HCEC 1CT (cell line): ENCODE measurements at regions not wholly inside any gene's neighbourhood (a gene's known extent, or its start where the extent isn't known, plus 50 kb on each side); places are given as distances from the start of the nearest gene placed in this dataset.
"Not testable (repeated sequence)": the region's sequence is repeated elsewhere in the genome, so short reads cannot be mapped to it uniquely, and the experiment has no call there.

ENCODE experiments used
- DNase-seq: peaks from one replicate; pipeline ENCODE4 v3.0.0-alpha.2; 2017

DNA sequence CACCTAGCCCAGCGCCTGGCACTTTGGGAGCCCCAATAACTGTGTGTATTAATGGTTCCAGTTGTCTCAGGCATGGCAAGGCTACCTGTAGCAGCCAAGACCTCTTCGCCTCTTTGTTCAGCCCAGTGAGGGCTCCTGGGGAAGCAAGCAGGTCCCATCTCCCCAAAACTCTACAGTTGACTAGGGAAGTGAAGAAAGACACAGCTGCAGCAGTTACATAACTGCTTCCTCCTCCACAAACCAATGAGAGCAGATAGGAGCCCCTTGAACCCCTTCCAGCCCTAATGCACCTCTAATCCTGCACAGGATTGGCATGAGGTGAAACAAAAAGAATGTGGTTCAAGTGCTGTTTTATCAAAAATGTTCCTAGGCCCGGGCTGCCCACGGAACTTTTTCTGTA is 100.5 kb downstream of the SYF2 start:
- no peak for DNase-seq

DNA sequence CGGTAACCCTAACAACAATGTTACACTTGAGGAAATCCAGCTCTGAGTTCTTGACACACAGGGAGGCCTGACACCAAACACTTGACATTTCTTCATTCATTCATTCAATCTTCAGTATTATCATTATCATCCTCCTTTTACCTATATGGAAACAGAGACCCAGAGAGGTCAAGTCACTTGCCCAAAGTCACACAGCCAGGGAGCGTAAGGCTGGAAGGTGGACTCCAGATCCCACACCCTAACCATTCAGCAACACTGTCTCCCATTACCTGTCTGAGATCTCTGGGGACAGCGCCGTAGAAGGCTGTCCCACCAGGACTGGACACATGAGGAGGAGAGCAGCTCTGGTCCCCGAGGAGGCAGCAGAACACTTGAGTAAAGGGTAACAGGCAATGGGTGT is 101.4 kb downstream of the SYF2 start:
- no peak for DNase-seq

DNA sequence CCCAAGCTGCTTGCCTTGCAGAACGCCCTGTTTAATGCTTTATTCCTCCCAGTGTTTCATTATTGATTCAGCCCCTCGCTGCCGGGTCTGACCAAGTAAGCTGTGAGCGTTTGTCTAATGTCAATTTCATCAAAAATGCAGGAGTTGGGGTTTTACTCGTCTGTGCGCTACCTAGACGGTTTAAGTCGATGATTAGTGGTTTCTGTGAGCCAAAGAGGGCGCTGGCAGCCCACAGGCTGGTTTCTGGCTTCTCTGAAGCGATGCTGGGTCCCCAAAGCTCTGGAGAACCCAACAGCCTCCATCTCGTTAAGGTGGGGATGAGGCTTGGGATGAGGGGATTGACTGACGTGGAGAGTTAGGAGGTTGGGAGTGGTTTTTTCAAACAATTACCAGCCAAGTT is 102.9 kb downstream of the SYF2 start:
- no peak for DNase-seq

GRCh38 chr1:25128121-25128621 is 104.1 kb downstream of the SYF2 start:
- DNase-seq: no peak

DNA sequence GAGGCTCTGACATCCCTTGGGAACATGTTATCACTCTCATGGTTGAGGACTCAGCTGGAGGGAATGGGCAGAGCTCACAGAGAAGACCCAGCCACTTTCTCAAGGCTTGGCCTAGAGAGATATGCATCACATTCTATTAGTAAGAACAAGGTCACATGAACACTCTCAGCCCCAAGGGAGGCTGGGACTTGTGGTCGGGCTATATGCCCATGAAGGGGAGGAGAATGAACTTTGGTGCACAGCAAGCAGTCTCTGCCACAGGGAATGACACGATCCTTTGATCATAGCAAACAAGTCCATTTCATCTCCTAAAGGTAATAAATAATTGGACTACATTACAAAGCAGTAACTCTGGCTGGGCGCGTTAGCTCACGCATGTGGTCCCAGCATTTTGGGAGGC is 105.7 kb downstream of the SYF2 start:
- DNase-seq: no peak

- DNase-seq: no peak
Observed at GRCh38 chr1:25123551-25123950, 108.8 kb downstream of the SYF2 start.

- no peak for DNase-seq
Observed at GRCh38 chr1:25122747-25123146, 109.6 kb downstream of the SYF2 start.

GRCh38 chr1:25120281-25120680 is 112.0 kb downstream of the SYF2 start:
- DNase-seq: no peak

DNA sequence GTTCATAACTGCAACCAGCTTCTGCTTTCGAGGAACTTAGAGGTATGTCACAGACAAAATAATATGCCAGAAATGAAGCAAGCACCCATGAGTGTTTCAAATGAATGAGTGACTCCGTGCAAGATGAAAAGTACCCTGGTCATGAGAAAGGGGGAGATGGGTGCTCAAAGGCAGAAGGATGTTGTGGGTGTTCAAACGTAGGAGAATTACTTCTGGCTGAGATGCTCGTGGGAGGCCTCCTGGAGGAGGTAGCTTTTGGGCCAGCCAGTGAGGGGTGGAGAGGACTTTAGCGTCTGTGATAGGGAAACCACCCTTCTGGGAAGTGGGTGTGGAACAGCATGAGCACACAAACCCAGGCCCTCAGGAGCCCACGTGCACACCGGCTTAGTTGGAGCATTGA is 113.8 kb downstream of the SYF2 start:
- DNase-seq: no peak

GRCh38 chr1:25117233-25117823 is 115.0 kb downstream of the SYF2 start:
- no peak for DNase-seq

DNA sequence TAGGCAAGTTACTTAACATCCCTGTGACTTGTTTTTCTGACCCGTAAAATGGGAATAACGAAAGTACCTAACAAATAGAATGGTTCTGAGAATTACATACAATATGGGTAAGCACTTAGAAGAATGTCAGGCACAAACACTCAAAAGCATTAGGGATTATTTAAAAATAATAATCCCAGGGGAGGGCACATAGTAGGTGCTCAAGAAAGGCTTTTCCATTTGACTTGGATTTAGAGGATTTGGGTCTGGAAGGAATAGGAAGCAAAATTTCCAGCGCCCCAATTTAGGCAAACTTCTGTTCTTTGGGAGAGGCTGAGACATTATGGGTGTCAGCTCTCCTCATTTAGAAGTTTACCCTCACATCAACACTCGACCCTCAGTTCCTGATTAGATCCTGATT is 115.5 kb downstream of the SYF2 start:
- no peak for DNase-seq

DNA sequence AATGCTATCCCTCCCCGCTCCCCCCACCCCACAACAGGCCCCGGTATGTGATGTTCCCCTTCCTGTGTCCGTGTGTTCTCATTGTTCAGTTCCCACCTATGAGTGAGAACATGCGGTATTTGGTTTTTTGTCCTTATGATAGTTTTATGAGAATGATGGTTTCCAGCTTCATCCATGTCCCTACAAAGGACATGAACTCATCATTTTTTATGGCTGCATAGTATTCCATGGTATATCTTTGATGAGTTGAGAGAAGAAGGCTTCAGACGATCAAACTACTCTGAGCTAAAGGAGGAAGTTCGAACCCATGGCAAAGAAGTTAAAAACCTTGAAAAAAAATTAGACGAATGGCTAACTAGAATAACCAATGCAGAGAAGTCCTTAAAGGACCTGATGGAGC is 116.2 kb downstream of the SYF2 start:
- DNase-seq: not testable (repeated sequence)

- no peak for DNase-seq
Observed at GRCh38 chr1:25113731-25114130, 118.6 kb downstream of the SYF2 start.

- no peak for DNase-seq
Observed at GRCh38 chr1:25113086-25113485, 119.2 kb downstream of the SYF2 start.

GRCh38 chr1:25112400-25112799 is 119.9 kb downstream of the SYF2 start:
- DNase-seq: no peak

DNA sequence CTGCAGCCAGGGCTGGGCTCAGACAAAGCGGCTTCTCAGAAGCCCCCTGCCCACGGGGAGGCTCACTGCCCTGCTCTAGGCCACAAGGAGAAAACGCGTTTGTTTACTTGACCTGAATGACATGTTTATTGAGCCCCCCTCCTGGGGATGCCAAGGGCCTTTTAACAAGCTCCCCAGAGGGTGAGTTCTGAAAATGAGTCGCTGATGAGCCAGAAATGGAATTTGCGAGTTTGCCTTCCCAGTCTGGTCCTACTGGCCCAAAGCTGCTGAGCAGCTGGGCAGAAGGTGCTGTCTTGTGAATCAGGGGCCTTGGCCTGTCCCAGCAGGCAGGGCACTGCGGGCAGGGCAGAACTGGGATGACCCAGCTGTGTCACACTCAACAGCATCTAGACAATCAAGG is 120.6 kb downstream of the SYF2 start:
- DNase-seq: no peak

GRCh38 chr1:25110485-25110884 is 121.8 kb downstream of the SYF2 start:
- DNase-seq: no peak

- DNase-seq: no peak
Observed at GRCh38 chr1:25110036-25110435, 122.3 kb downstream of the SYF2 start.

- DNase-seq: no peak
Observed at GRCh38 chr1:25109531-25109951, 122.8 kb downstream of the SYF2 start.

DNA sequence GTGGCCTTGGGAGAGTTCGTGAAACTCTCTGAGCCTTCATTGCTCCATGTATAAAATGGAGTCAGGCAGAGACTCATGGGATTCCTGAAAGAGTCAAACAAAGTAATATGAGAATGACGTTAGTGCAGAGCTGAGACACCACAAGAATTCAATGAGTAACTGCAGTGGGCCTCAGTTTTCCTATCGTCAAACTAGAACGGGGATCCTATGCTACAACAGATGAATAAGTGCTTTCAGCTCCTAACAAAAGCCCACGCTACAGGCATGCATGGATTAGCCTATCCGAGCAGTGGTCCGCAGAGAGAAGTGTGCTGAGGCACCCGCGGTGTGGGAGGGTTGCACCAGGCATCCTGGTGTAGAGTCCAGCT is 124.7 kb downstream of the SYF2 start:
- DNase-seq: no peak

GRCh38 chr1:25106976-25107642 is 125.2 kb downstream of the SYF2 start:
- DNase-seq: no peak

GRCh38 chr1:25106352-25106751 is 126.0 kb downstream of the SYF2 start:
- no peak for DNase-seq

- no peak for DNase-seq
Observed at GRCh38 chr1:25105836-25106235, 126.5 kb downstream of the SYF2 start.

- no peak for DNase-seq
Observed at GRCh38 chr1:25104932-25105561, 127.3 kb downstream of the SYF2 start.
